Head of caudate nucleus (tissue), 42 donors: ENCODE measurements at regions not wholly inside any gene's neighbourhood (a gene's known extent, or its start where the extent isn't known, plus 50 kb on each side); places are given as distances from the start of the nearest gene placed in this dataset.

Experiments used
- DNase-seq, 42 donors: peaks; one replicate each; pipeline versions ENCODE4 v3.0.0 to v3.0.0-alpha.2; 2020 to 2021; ENCODE audit warnings: mixed read lengths in 7 of 42
- intact Hi-C: fragments of 100-400 bp; cut with DNase I; formaldehyde crosslinking; loops from one replicate; pipeline ENCODE4 v1.15.0; 2022

- intact Hi-C loops, result no loop called here
- DNase-seq, result peak in 2 of 42 donors; percentile 7 to 15
These were observed 74.0 kb upstream of the BHLHE23 start for GRCh38 chr20:63080811-63081210.

GRCh38 chr20:63080411-63080810 is 73.6 kb upstream of the BHLHE23 start:
- intact Hi-C loops, result no loop called here
- DNase-seq, result peak in 2 of 42 donors; percentile 6 to 10

GRCh38 chr20:63079971-63080370 is 73.2 kb upstream of the BHLHE23 start:
- DNase-seq, result peak in 1 of 42 donors; percentile 18
- intact Hi-C loops, result no loop called here

- intact Hi-C loops, result no loop called here
- no peak for DNase-seq
These were observed 70.9 kb upstream of the BHLHE23 start for GRCh38 chr20:63077705-63078104.

DNA sequence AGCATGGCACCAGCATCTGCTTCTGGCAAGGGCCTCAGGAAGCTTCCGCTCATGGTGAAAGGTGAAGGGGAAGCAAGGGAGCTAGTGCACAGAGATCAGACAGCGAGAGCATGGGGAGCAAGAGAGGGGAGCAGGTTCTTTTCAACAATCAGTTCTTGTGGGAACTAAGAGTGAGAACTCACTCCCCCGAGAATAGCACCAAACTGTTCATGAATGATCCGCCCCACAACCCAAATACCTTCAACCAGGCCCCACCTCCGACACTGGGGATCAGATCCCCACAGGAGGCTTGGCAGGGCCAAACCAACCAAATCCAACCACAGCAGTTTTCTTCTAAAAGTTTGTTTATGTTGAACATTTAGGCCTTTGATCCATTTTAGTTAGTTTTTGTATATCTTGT is 69.7 kb upstream of the BHLHE23 start:
- intact Hi-C loops, result no loop called here
- peak in 1 of 42 donors; percentile 2 for DNase-seq

DNA sequence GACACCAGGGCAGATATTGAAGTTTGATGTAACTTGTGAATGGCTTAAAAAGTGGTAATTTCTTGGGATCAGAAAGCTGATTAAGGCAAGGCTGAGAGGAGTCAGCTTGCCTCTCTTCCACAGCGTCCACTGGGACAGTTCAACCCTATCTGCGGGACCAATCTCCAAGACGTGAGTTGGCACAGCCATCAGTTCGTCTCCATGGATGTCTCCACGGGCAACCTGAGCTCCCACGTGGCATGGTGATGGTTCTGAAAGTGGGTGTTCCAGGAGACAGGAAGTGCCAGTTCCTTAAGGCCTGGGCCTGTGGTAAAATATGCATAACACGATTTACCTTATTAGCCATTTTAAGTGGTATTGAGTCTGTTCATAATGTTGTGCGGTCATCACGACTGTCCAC is 67.9 kb upstream of the BHLHE23 start:
- intact Hi-C loops, result no loop called here
- peak in 1 of 42 donors; percentile 4 for DNase-seq

GRCh38 chr20:63074182-63074581 is 67.4 kb upstream of the BHLHE23 start:
- intact Hi-C loops, result no loop called here
- peak in 3 of 42 donors; percentile 3 to 19 (median 11) for DNase-seq

DNA sequence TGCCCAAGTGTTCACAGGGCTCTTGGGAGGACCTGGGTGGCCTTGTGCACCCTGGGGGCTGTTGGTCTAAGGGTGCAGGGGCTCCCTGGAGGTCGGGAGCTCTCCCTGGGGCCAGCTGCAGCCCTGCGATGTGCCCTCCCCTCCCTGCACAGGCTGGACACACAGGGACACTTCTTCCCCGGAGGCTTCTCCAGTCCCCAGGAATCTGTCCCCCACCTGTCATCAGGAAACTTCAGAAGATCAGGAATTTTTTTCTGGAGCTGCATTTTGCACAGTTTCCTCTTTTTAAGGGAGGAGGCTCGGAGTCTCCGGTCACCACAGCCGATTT is 66.9 kb upstream of the BHLHE23 start:
- intact Hi-C loops, result no loop called here
- DNase-seq, result peak in 4 of 42 donors; percentile 4 to 42 (median 24)

GRCh38 chr20:63072991-63073737 is 66.4 kb upstream of the BHLHE23 start:
- peak in 2 of 42 donors; percentile 2 to 13 for DNase-seq

DNA sequence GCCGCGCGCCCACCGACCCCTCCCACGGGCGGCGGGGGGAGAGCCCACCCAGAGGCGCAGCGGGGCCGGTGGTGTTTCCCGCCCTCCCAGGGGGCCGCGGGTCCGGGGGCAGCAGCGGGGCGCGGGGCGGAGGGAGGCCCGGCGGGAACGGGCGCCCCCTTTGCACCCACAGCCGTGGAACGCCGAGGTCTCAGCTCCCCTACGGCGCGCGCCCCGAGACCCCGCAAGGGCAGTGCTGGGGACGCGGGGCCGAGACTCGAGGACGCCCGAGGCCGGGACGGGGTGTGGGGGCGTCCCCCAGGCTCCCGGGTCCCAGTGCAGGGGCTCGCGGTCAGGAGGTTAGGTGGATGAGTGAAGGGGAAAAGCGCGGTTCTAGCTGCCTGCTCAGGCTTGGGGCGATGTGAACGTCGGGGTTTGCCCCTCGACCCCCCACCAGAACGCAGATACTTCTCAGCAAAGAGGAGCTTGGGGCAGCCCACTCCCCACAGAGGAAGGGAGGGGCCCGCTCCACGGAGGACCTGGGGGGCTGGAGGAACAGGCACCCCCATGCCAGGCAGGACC is 65.5 kb upstream of the BHLHE23 start:
- intact Hi-C loops, result no loop called here

More at GRCh38 chr20:63072991-63073737, 66.4 kb upstream of the BHLHE23 start:
- intact Hi-C loops, result no loop called here

GRCh38 chr20:63071541-63072181 is 64.9 kb upstream of the BHLHE23 start:
- DNase-seq, result peak in 18 of 42 donors; percentile 19 to 59 (median 38)
- intact Hi-C loops, result no loop called here

More for the DNA sequence above, 65.5 kb upstream of the BHLHE23 start:
- DNase-seq, result peak in 2 of 42 donors; percentile 9 to 10

GRCh38 chr20:63070771-63071540 is 64.2 kb upstream of the BHLHE23 start:
- DNase-seq, result peak in 1 of 42 donors; percentile 10
- intact Hi-C loops, result no loop called here

GRCh38 chr20:63070301-63070625 is 63.5 kb upstream of the BHLHE23 start:
- intact Hi-C loops, result no loop called here
- DNase-seq, result peak in 1 of 42 donors; percentile 9

DNA sequence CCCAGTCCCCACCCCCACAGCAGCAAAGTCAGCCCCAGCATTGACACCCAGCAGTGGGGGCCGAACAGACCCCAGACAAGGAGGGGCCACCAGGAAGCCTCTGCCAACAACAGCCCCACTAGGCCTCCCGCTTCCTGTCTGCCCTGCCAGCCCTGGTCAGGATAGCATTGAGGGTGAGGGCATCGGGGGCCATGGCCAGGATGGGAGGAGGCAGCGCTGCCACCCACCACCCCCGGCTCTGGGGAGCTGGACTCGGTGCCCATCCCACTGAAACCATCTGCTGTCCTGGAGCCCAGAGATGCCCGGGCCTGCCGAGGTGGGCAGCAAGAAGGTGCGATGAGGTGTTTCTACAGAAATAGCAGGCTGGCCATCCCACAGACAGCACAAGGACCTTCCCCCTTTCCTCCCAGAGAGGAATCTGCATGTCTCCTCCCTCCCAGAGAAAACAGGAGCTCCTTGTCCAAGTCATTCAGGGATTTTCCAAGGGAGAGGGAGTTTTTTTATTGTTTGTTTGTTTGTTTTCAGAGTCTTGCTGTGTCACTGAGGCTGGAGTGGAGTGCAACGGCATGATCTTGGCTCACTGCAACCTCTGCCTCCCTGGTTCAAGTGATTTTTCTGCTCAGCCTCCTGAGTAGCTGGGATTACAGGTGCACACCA is 62.1 kb upstream of the BHLHE23 start:
- peak in 1 of 42 donors; percentile 12 for DNase-seq
- intact Hi-C loops, result no loop called here

DNA sequence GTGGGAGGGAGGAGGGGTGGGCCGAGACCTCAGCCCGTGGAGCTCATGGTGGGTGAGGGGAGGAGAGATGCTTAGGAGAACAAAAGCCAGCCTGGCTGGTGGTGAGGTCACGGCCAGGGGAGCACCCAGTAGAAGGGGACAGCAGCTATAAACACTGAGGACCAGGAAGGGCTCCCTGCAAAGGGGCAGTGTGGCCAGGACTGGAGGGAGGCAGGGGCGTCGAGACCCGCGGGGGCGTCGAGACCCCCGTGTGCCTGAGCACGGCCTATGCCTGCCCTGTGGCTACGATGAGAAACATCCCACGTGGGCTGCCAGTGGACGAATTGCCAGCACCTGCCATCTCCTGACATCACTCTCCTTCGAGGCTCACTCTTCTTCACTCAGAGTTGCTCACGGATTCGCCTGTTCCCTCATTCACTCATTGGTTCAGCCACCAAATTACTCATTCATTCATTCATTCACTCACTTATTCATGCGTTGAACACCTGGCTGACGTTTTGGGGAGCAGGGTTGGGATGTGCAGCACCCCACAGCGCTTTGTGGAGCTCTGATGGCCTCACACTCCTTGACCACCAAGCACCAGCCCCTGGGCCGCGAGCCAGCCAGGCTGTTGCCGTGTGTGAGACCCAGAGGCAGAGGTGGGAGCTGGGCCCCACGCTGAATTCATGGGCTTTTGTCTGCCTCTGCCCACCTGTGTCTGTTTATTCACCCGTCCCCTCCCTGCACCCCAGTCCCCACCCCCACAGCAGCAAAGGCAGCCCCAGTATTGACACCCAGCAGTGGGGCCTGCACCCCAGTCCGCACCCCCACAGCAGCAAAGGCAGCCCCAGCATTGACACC is 61.2 kb upstream of the BHLHE23 start:
- intact Hi-C loops, result no loop called here
- DNase-seq, result no peak

DNA sequence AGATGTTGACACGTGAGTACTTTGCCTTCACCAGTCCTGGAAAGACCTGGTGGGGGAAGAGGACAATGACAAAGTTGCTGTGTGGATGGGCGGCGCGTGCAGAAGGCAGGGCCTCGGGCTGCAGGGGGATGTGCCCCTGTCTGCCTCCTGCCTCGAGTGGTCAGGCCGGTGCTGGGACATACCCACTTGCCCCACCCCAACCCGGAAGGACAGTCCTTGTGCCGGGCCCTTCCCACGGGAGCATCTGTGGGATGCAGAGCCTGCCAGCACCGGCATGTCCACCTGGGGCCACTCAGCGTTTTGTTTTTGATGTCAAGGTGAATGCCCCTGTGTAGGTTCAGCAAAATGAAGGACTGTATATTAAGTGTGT is 60.5 kb upstream of the BHLHE23 start:
- intact Hi-C loops, result no loop called here
- DNase-seq, result no peak

- DNase-seq, result no peak
These were observed 59.9 kb upstream of the BHLHE23 start for GRCh38 chr20:63066506-63067265.

GRCh38 chr20:63065911-63066310 is 59.1 kb upstream of the BHLHE23 start:
- intact Hi-C loops, result no loop called here
- DNase-seq, result no peak

More at GRCh38 chr20:63066506-63067265, 59.9 kb upstream of the BHLHE23 start:
- intact Hi-C loops, result no loop called here
